ENCODE measurements at regions not wholly inside any gene's neighbourhood (a gene's known extent, or its start where the extent isn't known, plus 50 kb on each side); places are given as distances from the start of the nearest gene placed in this dataset.

GRCh38 chr7:114047889-114048288 lies 129.1 kb upstream of the PPP1R3A start:
- no peak for TF ChIP-seq CTCF (IDR thresholded peaks at IDR 0.05; ENCODE audit: low read depth, low read length)
- in situ Hi-C loops (cut with HindIII; ENCODE audit: low sequenced_read_pairs): no loop called here
- DNase-seq (ENCODE audit: low read depth, low spot score): peak; percentile 52
- H3K4me3 ChIP-seq (ENCODE audit: low read depth, low read length): no peak overlapping the region

GRCh38 chr7:114033475-114033874 lies 114.7 kb upstream of the PPP1R3A start:
- in situ Hi-C loops (cut with HindIII; ENCODE audit: low sequenced_read_pairs): no loop called here
- no peak for DNase-seq (ENCODE audit: low read depth, low spot score)
- no peak overlapping the region for H3K4me3 ChIP-seq (ENCODE audit: low read depth, low read length)
- TF ChIP-seq CTCF (IDR thresholded peaks at IDR 0.05; ENCODE audit: low read depth, low read length): no peak

GRCh38 chr7:114026486-114027089 lies 107.8 kb upstream of the PPP1R3A start:
- no peak overlapping the region for H3K4me3 ChIP-seq (ENCODE audit: low read depth, low read length)
- in situ Hi-C loops (cut with HindIII; ENCODE audit: low sequenced_read_pairs): no loop called here
- peak; percentile 60 for DNase-seq (ENCODE audit: low read depth, low spot score)
- TF ChIP-seq CTCF (IDR thresholded peaks at IDR 0.05; ENCODE audit: low read depth, low read length): peak; percentile 46

GRCh38 chr7:114021135-114021534 lies 102.3 kb upstream of the PPP1R3A start:
- no peak for TF ChIP-seq CTCF (IDR thresholded peaks at IDR 0.05; ENCODE audit: low read depth, low read length)
- in situ Hi-C loops (cut with HindIII; ENCODE audit: low sequenced_read_pairs): no loop called here

GRCh38 chr7:114008696-114009095 lies 89.9 kb upstream of the PPP1R3A start:
- no peak for DNase-seq (ENCODE audit: low read depth, low spot score)
- H3K4me3 ChIP-seq (ENCODE audit: low read depth, low read length): no peak overlapping the region
- in situ Hi-C loops (cut with HindIII; ENCODE audit: low sequenced_read_pairs): no loop called here
- no peak for TF ChIP-seq CTCF (IDR thresholded peaks at IDR 0.05; ENCODE audit: low read depth, low read length)

More at GRCh38 chr7:114021135-114021534, 102.3 kb upstream of the PPP1R3A start:
- DNase-seq (ENCODE audit: low read depth, low spot score): peak; percentile 3
- H3K4me3 ChIP-seq (ENCODE audit: low read depth, low read length): no peak overlapping the region

- in situ Hi-C loops (cut with HindIII; ENCODE audit: low sequenced_read_pairs): no loop called here
- TF ChIP-seq CTCF (IDR thresholded peaks at IDR 0.05; ENCODE audit: low read depth, low read length): no peak
- no peak overlapping the region for H3K4me3 ChIP-seq (ENCODE audit: low read depth, low read length)
- no peak for DNase-seq (ENCODE audit: low read depth, low spot score)
Measured at GRCh38 chr7:114007386-114007785, 88.6 kb upstream of the PPP1R3A start.
